Epithelial cell of esophagus (primary cell): ENCODE measurements at regions not wholly inside any gene's neighbourhood (a gene's known extent, or its start where the extent isn't known, plus 50 kb on each side); places are given as distances from the start of the nearest gene placed in this dataset.

ENCODE experiments used
- DNase-seq: peaks from one replicate; pipeline ENCODE4 v3.0.0; 2010; ENCODE audit warnings: low read depth
- H3K4me3 ChIP-seq: 2 replicates; pipeline ENCODE4 v1.5.1; 2011; ENCODE audit warnings: mild to moderate bottlenecking, low read length, control low read depth
- CTCF ChIP-seq: IDR thresholded peaks from 2 replicates; pipeline ENCODE4 v1.5.1; 2011; ENCODE audit warnings: low read depth, mild to moderate bottlenecking, low read length, control low read depth, inconsistent platforms; ENCODE audit not compliant: insufficient read depth; ENCODE audit errors: missing control alignments

- DNase-seq, result no peak
- H3K4me3 ChIP-seq, result no peak overlapping the region
- no peak for TF ChIP-seq CTCF
Measured at GRCh38 chr10:62453274-62453673, 79.1 kb downstream of the ZNF365 start.

- peak; percentile 63 for DNase-seq
- no peak for TF ChIP-seq CTCF
- no peak overlapping the region for H3K4me3 ChIP-seq
Measured at GRCh38 chr10:62454687-62455397, 80.7 kb downstream of the ZNF365 start.

- DNase-seq, result no peak
- TF ChIP-seq CTCF, result no peak
- H3K4me3 ChIP-seq, result no peak overlapping the region
Measured at GRCh38 chr10:62456611-62457101, 82.5 kb downstream of the ZNF365 start.

- DNase-seq, result no peak
- TF ChIP-seq CTCF, result no peak
Measured at GRCh38 chr10:62457196-62457595, 83.0 kb downstream of the ZNF365 start.

GRCh38 chr10:62457598-62457997, 83.4 kb downstream of the ZNF365 start:
- H3K4me3 ChIP-seq, result no peak overlapping the region
- DNase-seq, result no peak
- no peak for TF ChIP-seq CTCF

More at GRCh38 chr10:62457196-62457595, 83.0 kb downstream of the ZNF365 start:
- no peak overlapping the region for H3K4me3 ChIP-seq

GRCh38 chr10:62459072-62459471, 84.9 kb downstream of the ZNF365 start:
- DNase-seq, result no peak
- TF ChIP-seq CTCF, result no peak
- H3K4me3 ChIP-seq, result no peak overlapping the region

GRCh38 chr10:62459500-62459899, 85.3 kb downstream of the ZNF365 start:
- DNase-seq, result no peak
- H3K4me3 ChIP-seq, result no peak overlapping the region
- TF ChIP-seq CTCF, result no peak
